HG03442 (cell line): ENCODE measurements at regions not wholly inside any gene's neighbourhood (a gene's known extent, or its start where the extent isn't known, plus 50 kb on each side); places are given as distances from the start of the nearest gene placed in this dataset.
"Not testable (repeated sequence)": the region's sequence is repeated elsewhere in the genome, so short reads cannot be mapped to it uniquely, and the experiment has no call there.

Experiments used
- ATAC-seq: cut with Tn5 transposase; IDR thresholded peaks from one replicate; pipeline ENCODE4 v1.9.1; 2021; ENCODE audit warnings: mild to moderate bottlenecking, moderate library complexity; ENCODE audit not compliant: unreplicated experiment

GRCh38 chr3:125790312-125790711 is 178.7 kb upstream of the ROPN1B start:
- not testable (repeated sequence) for ATAC-seq

GRCh38 chr3:125791021-125791420 is 178.0 kb upstream of the ROPN1B start:
- not testable (repeated sequence) for ATAC-seq

- ATAC-seq = not testable (repeated sequence)
Observed at GRCh38 chr3:125810010-125810409, 159.0 kb upstream of the ROPN1B start.

- ATAC-seq = not testable (repeated sequence)
Observed at GRCh38 chr3:125822175-125822574, 146.8 kb upstream of the ROPN1B start.

DNA sequence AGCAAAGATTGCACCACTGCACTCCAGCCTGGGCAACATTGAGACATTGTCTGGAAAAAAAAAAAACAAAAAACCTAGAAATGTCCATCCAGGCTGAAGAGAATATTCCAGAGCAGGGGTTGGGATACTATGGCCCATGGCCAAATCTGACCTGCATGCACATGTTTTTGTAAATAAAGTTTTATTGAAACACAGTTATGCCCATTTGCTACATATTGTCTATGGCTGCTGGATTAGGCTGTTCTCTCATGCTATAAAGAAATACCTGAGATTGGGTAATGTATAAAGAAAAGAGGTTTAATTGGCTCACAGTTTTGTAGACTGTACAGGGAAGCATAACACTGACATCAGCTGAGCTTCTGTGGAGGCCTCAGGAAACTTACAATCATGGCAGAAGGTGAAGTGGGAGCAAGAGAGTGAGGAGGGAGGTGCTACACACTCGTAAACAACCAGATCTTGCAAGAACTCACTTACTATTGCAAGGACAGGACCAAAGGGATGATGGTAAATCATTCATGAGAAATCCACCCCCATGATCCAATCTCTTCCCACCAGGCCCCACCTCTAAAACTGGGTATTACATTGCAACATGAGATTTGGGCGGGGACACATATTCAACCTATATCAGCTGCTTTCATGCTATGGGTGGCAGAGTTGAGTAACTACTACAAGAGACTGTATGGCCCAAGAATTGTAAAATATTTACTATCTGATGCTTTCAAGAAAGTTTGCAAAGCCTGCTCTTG is 137.8 kb upstream of the ROPN1B start:
- not testable (repeated sequence) for ATAC-seq

- ATAC-seq = not testable (repeated sequence)
Observed at GRCh38 chr3:125835562-125835961, 133.4 kb upstream of the ROPN1B start.

DNA sequence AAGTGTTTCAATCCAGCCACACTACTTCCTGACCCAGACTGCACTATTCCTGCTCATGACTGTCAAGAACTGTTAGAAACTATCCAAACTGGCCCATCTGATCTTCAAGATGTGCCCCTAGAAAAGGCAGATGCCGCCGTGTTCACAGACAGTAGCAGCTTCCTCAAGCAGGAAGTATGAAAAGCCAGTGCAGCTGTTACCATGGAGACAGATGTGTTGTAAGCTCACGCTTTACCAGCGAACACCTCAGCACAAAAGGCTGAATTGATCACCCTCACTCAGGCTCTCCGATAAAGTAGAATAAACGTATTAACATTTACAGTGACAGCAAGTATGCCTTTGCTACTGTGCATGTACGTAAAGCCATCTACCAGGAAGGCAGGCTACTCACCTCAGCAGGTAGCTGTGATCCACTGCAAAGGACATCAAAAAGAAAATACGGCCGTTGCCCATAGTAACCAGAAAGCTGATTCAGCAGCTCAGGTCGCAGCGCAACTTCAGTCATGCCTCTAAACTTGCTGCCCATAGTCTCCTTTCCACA is 132.9 kb upstream of the ROPN1B start:
- ATAC-seq = not testable (repeated sequence)

DNA sequence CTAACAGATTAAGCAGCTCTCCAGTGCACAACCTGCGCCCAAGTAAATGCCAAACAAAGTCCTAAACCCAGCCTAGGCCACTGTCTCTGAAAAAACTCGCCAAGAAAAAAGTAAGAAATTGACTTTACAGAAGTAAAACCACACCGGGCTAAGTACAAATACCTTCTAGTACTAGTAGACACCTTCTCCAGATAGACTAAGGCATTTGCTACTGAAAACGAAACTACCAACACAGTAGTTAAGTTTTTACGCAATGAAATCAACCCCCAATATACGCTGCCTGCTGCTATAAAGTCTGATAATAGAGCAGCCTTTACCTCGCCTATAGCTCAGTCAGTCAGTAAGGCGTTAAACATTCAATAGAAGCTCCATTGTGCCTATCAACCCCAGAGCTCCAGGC is 132.2 kb upstream of the ROPN1B start:
- ATAC-seq = not testable (repeated sequence)

DNA sequence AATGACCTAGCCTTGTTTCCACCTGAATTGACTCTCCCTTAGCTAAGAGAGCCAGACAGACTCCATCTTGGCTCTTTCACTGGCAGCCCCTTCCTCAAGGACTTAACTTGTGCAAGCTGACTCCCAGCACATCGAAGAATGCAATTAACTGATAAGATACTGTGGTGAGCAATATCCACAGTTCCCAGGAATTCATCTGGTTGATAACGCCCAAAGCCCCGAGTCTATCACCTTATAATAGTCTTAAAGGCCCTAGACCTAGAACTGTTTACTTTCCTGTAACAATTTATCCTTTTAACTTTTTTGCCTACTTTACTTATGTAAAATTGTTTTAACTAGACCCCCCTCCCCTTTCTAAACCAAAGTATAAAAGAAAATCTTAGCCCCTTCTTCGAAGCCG is 130.1 kb upstream of the ROPN1B start:
- ATAC-seq = not testable (repeated sequence)

GRCh38 chr3:125840465-125840864 is 128.5 kb upstream of the ROPN1B start:
- not testable (repeated sequence) for ATAC-seq

DNA sequence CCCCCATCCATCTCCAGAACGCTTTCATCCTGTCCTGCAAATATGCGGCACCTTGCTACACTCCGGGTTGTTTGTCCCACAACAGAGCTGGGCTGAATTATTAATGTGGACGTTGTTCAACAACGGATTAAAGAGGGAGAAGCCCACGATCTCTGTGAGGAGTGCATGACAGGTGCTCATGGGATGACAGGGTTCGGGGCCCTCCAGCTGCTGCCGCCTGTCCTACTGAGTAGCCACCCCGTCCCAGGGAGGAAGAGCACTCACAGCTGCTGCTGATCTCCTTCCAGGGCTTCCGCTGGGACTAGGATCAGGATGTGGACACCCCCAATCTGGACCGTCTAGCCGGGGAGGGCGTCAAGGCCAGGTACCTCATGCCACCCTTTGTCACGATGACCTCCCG is 121.0 kb upstream of the ROPN1B start:
- not testable (repeated sequence) for ATAC-seq

DNA sequence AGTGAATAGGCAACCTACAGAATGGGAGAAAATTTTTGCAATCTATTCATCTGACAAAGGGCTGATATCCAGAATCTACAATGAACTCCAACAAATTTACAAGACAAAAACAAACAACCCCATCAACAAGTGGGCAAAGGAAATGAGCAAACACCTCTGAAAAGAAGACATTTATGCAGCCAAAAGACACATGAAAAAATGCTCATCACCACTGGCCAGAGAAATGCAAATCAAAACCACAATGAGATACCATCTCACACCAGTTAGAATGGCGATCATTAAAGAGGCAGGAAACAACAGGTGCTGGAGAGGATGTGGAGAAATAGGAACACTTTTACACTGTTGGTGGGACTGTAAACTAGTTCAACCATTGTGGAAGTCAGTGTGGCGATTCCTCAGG is 114.0 kb upstream of the ROPN1B start:
- ATAC-seq = not testable (repeated sequence)

DNA sequence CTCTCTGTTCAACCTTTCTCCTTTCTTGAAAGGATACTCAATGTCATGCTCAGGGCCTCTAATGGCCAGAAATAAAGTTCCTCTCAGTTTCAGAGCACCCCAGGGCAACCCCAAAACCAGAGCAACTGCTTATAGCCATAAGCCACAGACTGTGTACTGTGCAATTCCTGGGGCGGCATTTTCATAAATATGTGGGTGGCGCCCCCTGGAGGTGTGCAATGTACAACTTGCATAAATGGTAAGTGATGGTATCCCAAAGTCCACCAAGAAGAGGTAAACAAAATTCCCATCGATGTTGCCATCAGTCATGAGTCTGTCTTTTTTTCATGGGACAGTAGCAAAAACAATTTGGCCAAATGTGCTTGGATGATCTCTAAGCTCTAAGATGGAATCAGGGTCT is 108.4 kb upstream of the ROPN1B start:
- not testable (repeated sequence) for ATAC-seq

GRCh38 chr3:125862841-125863254 is 106.1 kb upstream of the ROPN1B start:
- not testable (repeated sequence) for ATAC-seq

DNA sequence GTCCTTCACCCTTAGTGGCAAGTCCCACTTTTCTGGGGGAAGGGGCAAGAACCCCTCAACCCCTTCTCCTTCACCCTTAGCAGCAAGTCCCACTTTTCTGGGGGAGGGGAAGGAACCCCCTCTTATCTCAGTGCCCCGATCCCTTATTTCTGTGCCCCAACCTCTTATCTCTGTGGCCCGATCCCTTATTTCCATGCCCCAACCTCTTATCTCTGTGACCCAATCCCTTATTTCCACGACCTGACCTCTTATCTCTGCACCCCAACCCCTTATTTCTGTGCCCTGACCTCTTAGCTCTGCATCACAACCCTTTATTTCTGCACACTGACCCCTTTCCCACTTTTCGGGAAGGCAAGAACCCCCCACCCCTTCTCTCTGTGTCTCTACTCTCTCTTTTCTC is 104.4 kb upstream of the ROPN1B start:
- ATAC-seq = not testable (repeated sequence)

GRCh38 chr3:125886006-125886405 is 83.0 kb upstream of the ROPN1B start:
- ATAC-seq = not testable (repeated sequence)

DNA sequence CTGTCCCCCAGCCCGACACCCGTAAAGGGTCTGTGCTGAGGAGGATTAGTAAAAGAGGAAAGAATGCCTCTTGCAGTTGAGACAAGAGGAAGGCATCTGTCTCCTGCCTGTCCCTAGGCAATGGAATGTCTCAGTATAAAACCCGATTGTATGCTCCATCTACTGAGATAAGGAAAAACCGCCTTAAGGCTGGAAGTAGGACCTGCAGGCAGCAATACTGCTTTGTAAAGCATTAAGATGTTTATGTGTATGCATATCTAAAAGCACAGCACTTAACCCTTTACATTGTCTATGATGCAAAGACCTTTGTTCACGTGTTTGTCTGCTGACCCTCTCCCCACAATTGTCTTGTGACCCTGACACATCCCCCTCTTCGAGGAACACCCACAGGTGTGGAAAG is 69.8 kb upstream of the ROPN1B start:
- not testable (repeated sequence) for ATAC-seq

DNA sequence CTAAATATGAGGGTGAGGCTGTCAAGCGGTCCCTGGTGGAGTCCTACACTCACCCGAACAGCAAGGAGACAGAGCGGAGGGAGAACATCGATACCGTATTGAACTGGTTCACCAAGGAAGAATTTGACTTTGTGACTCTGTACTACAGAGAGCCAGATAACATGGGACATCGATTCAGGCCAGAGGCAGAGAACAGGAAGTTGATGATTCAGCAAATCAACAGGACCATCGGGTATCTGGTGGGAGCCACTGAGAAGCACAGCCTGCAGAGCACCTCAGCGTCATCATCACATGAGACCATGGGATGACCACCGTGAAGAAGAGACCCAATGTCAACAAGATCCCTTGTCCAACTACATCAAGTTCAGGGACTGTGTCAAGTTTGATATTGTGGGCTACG is 67.5 kb upstream of the ROPN1B start:
- not testable (repeated sequence) for ATAC-seq

GRCh38 chr3:125903780-125904455 is 65.1 kb upstream of the ROPN1B start:
- not testable (repeated sequence) for ATAC-seq

GRCh38 chr3:125907279-125907678 is 61.7 kb upstream of the ROPN1B start:
- not testable (repeated sequence) for ATAC-seq

GRCh38 chr3:125910851-125911250 is 58.1 kb upstream of the ROPN1B start:
- not testable (repeated sequence) for ATAC-seq
